ENCODE measurements at regions not wholly inside any gene's neighbourhood (a gene's known extent, or its start where the extent isn't known, plus 50 kb on each side); places are given as distances from the start of the nearest gene placed in this dataset.

- Histone ChIP-seq H3K9me3 (ENCODE audit: low read depth) (no peaks in the 10 kb centered on the region), H2AFZ (no peak overlapping the region), H3K9me2 (replicated peaks; ENCODE audit: insufficient read depth) (no peaks in the 10 kb centered on the region), H3K4me3 (no peak overlapping the region), H3K36me3 (replicated peaks; ENCODE audit: insufficient read depth, low read depth) (no peaks in the 10 kb centered on the region), H3K4me1 (ENCODE audit: insufficient read depth) (no peaks in the 10 kb centered on the region), H3K27me3 (no peaks in the 10 kb centered on the region), H3K79me2 (no peaks in the 10 kb centered on the region), H3K27ac (no peak overlapping the region), H4K20me1 (ENCODE audit: insufficient read depth, poor library complexity, severe bottlenecking) (no peaks in the 10 kb centered on the region), H3K4me2 (no peak overlapping the region)
- DNase-seq (ENCODE audit: low spot score): no peak
- TF ChIP-seq EZH2phosphoT487 (IDR thresholded peaks at IDR 0.05; ENCODE audit: low read depth, severe bottlenecking, unreplicated experiment): no peak
- no peak for TF ChIP-seq EZH2 (IDR thresholded peaks at IDR 0.05; ENCODE audit: borderline replicate concordance)
- no peak for TF ChIP-seq CTCF (IDR thresholded peaks at IDR 0.05; ENCODE audit: poor library complexity)
- 91% methylated on average over 7 of the region's 7 CpGs for WGBS (ENCODE audit: low lambda C conversion rate, missing lambda C conversion rate)
Measured at GRCh38 chr17:36673637-36674277, 72.4 kb downstream of the MRM1 start.

GRCh38 chr17:36674278-36674650 is 72.9 kb downstream of the MRM1 start:
- H2AFZ ChIP-seq: no peak overlapping the region
- 86% methylated on average over 4 of the region's 4 CpGs for WGBS (ENCODE audit: low lambda C conversion rate, missing lambda C conversion rate)
- H3K27me3 ChIP-seq: no peaks in the 10 kb centered on the region
- H3K27ac ChIP-seq: no peak overlapping the region
- TF ChIP-seq EZH2 (IDR thresholded peaks at IDR 0.05; ENCODE audit: borderline replicate concordance): no peak
- TF ChIP-seq EZH2phosphoT487 (IDR thresholded peaks at IDR 0.05; ENCODE audit: low read depth, severe bottlenecking, unreplicated experiment): no peak
- TF ChIP-seq CTCF (IDR thresholded peaks at IDR 0.05; ENCODE audit: poor library complexity): no peak
- H4K20me1 ChIP-seq (ENCODE audit: insufficient read depth, poor library complexity, severe bottlenecking): no peaks in the 10 kb centered on the region
- no peak overlapping the region for H3K4me2 ChIP-seq
- H3K36me3 ChIP-seq (replicated peaks; ENCODE audit: insufficient read depth, low read depth): no peaks in the 10 kb centered on the region
- H3K9me2 ChIP-seq (replicated peaks; ENCODE audit: insufficient read depth): no peaks in the 10 kb centered on the region
- H3K79me2 ChIP-seq: no peaks in the 10 kb centered on the region
- no peak overlapping the region for H3K4me3 ChIP-seq
- H3K9me3 ChIP-seq (ENCODE audit: low read depth): no peaks in the 10 kb centered on the region
- no peaks in the 10 kb centered on the region for H3K4me1 ChIP-seq (ENCODE audit: insufficient read depth)
- no peak for DNase-seq (ENCODE audit: low spot score)

- Histone ChIP-seq H4K20me1 (ENCODE audit: insufficient read depth, poor library complexity, severe bottlenecking) (no peaks in the 10 kb centered on the region), H3K9me2 (replicated peaks; ENCODE audit: insufficient read depth) (no peaks in the 10 kb centered on the region), H3K27me3 (no peaks in the 10 kb centered on the region), H3K36me3 (replicated peaks; ENCODE audit: insufficient read depth, low read depth) (no peaks in the 10 kb centered on the region), H3K4me3 (no peak overlapping the region), H3K9me3 (ENCODE audit: low read depth) (no peaks in the 10 kb centered on the region), H3K79me2 (no peaks in the 10 kb centered on the region), H3K4me1 (ENCODE audit: insufficient read depth) (no peaks in the 10 kb centered on the region), H3K4me2 (no peak overlapping the region), H3K27ac (no peak overlapping the region), H2AFZ (no peak overlapping the region)
- TF ChIP-seq CTCF (IDR thresholded peaks at IDR 0.05; ENCODE audit: poor library complexity): no peak
- no peak for TF ChIP-seq EZH2 (IDR thresholded peaks at IDR 0.05; ENCODE audit: borderline replicate concordance)
- TF ChIP-seq EZH2phosphoT487 (IDR thresholded peaks at IDR 0.05; ENCODE audit: low read depth, severe bottlenecking, unreplicated experiment): no peak
- 85% methylated on average over 6 of the region's 6 CpGs for WGBS (ENCODE audit: low lambda C conversion rate, missing lambda C conversion rate)
- no peak for DNase-seq (ENCODE audit: low spot score)
Measured at GRCh38 chr17:36675250-36675649, 73.9 kb downstream of the MRM1 start.

All from hepatocyte (in vitro differentiated cells).